ENCODE measurements at regions not wholly inside any gene's neighbourhood (a gene's known extent, or its start where the extent isn't known, plus 50 kb on each side); places are given as distances from the start of the nearest gene placed in this dataset.

DNA sequence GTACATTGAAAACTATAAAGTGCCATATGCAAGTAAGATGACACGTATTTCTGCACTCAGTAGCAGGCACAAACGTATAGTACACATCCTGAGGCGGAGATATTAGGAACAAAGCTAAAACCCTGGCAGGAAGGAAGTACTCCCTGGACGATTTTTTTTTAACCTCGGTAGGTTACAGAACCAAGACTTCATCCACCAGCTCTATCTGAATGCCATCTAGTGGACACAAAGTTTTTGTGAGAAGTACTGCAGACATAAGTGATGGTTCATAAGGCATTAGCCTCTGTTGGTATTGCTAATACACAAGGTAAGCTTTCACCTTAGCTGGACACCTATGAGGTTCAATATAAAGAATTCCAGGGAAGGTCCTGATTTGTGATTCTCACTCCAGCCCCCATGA is 83.0 kb upstream of the CCDC196 start:
- TF ChIP-seq, protein P1, sequence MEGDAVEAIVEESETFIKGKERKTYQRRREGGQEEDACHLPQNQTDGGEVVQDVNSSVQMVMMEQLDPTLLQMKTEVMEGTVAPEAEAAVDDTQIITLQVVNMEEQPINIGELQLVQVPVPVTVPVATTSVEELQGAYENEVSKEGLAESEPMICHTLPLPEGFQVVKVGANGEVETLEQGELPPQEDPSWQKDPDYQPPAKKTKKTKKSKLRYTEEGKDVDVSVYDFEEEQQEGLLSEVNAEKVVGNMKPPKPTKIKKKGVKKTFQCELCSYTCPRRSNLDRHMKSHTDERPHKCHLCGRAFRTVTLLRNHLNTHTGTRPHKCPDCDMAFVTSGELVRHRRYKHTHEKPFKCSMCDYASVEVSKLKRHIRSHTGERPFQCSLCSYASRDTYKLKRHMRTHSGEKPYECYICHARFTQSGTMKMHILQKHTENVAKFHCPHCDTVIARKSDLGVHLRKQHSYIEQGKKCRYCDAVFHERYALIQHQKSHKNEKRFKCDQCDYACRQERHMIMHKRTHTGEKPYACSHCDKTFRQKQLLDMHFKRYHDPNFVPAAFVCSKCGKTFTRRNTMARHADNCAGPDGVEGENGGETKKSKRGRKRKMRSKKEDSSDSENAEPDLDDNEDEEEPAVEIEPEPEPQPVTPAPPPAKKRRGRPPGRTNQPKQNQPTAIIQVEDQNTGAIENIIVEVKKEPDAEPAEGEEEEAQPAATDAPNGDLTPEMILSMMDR (IDR thresholded peaks at IDR 0.05 in 8 of 11, conservative IDR thresholded peaks at IDR 0.05 in 3 of 11) = peak in 5 of 11 experiments; percentile 12 to 44 (median 24)
- TF ChIP-seq POLR2A (IDR thresholded peaks at IDR 0.05) = no peak
- TF ChIP-seq POLR2AphosphoS5 (IDR thresholded peaks at IDR 0.05) = no peak
- WGBS, 5 donors = 2 to 3% (median 3%) methylated on average over 5 of the region's 5 CpGs
- no peaks in the 10 kb centered on the region for H3K36me3 ChIP-seq

DNA sequence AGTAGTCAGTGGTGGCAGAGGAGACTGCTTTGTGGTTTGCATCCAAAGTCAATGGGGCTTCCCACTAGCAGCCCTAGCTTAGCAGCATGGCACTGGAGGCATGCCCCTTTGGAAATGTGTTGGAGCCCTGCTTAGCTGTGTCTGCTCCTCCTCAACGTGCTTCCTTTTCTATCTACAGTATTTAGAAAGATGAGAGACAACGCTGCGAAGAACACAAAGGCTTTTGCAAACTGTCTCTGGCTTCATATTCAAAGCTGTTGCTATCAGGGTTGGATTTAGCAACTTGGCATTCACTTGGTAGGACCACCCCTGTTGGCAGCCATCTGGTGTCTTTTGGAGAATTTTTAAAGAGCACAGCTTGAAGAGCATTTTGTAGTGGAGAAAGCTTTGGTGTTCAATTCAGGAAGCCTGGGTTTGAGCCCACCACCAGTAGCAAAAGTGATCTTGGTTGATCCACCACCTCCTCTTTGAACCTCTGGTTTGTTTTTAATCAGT is 82.1 kb upstream of the CCDC196 start:
- no peak for DNase-seq
- 89 to 94% (median 93%) methylated on average over 3 of the region's 3 CpGs for WGBS, 5 donors
- peaks cover 0 to 7% (median 0%) of the 10 kb centered on the region in 6 donors for H3K4me1 ChIP-seq
- intact Hi-C loops (cut with DNase I; ENCODE audit: low total_unique reads) = no loop called here
- TF ChIP-seq POLR2A (IDR thresholded peaks at IDR 0.05) (no peak), POLR2AphosphoS5 (IDR thresholded peaks at IDR 0.05) (no peak)
- TF ChIP-seq, protein P1 (IDR thresholded peaks at IDR 0.05 in 8 of 11, conservative IDR thresholded peaks at IDR 0.05 in 3 of 11) = no peak
- peaks cover 0 to 5% (median 0%) of the 10 kb centered on the region in 8 donors for H3K9me3 ChIP-seq
- no peak overlapping the region for H3K4me3 ChIP-seq
- no peak overlapping the region for H3K27ac ChIP-seq
- no peaks in the 10 kb centered on the region for H3K36me3 ChIP-seq
- no peaks in the 10 kb centered on the region for H3K27me3 ChIP-seq (replicated peaks in 1 of 7)

More for the DNA sequence above, 83.0 kb upstream of the CCDC196 start:
- no peaks in the 10 kb centered on the region for H3K9me3 ChIP-seq
- DNase-seq = no peak
- peaks cover 0 to 7% (median 0%) of the 10 kb centered on the region in 6 donors for H3K4me1 ChIP-seq
- no peak overlapping the region for H3K27ac ChIP-seq
- intact Hi-C loops (cut with DNase I; ENCODE audit: low total_unique reads) = no loop called here
- no peak overlapping the region for H3K4me3 ChIP-seq
- no peaks in the 10 kb centered on the region for H3K27me3 ChIP-seq (replicated peaks in 1 of 7)

DNA sequence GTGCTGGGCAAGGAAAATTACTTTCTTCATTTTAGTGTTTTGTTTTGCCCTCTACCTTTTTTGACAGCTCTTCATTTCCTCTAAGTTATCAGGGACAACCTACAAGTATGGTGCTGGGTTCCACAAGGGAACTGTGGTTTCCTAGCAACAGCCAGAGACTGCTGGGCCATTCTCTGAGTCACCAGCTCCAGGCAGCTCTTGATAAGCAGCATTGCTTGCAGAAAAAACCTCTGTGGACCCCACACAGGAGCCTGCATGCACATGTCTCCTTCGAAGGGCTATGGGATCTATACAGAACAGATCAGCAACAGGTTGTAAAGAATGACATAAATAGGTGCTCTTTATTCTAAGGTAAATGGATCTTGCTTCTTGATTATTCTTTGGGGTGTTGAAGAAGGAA is 81.0 kb upstream of the CCDC196 start:
- Histone ChIP-seq H3K27ac (no peak overlapping the region), H3K27me3 (replicated peaks in 1 of 7) (no peaks in the 10 kb centered on the region), H3K4me3 (no peak overlapping the region), H3K36me3 (no peaks in the 10 kb centered on the region), H3K4me1 (peaks cover 0 to 7% (median 0%) of the 10 kb centered on the region in 6 donors), H3K9me3 (peaks cover 0 to 5% (median 0%) of the 10 kb centered on the region in 8 donors)
- intact Hi-C loops (cut with DNase I; ENCODE audit: low total_unique reads) = no loop called here
- no peak for DNase-seq
- WGBS, 5 donors = 80 to 89% (median 83%) methylated on average over 1 of the region's 1 CpG
- TF ChIP-seq POLR2A (IDR thresholded peaks at IDR 0.05) (no peak), POLR2AphosphoS5 (IDR thresholded peaks at IDR 0.05) (no peak)
- TF ChIP-seq, protein P1 (IDR thresholded peaks at IDR 0.05 in 8 of 11, conservative IDR thresholded peaks at IDR 0.05 in 3 of 11) = no peak

DNA sequence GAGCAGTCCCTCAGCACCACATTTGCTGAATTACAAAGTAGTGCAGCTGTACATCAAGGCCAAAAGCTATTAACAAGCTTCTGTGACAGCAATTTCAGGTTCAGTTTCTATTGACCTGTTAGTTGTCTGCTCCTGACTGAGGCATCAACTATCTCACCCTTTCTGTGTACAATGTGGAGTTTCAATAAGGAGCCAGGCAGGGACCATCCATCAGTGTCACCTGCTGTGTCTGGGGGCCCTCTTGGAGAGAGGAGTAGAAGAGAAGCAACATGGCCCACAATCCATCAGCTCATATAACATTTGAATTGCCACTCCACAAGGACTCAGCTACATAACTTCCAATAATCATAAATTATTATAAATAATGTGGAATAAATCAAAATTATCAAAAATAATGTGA is 72.3 kb upstream of the CCDC196 start:
- Histone ChIP-seq H3K36me3 (no peaks in the 10 kb centered on the region), H3K27me3 (replicated peaks in 1 of 7) (no peaks in the 10 kb centered on the region), H3K4me3 (no peak overlapping the region), H3K27ac (no peak overlapping the region), H3K9me3 (peaks cover 0 to 7% (median 0%) of the 10 kb centered on the region in 8 donors), H3K4me1 (no peaks in the 10 kb centered on the region)
- intact Hi-C loops (cut with DNase I; ENCODE audit: low total_unique reads) = no loop called here
- TF ChIP-seq, protein P1 (IDR thresholded peaks at IDR 0.05 in 8 of 11, conservative IDR thresholded peaks at IDR 0.05 in 3 of 11) = no peak
- TF ChIP-seq POLR2AphosphoS5 (IDR thresholded peaks at IDR 0.05) (no peak), POLR2A (IDR thresholded peaks at IDR 0.05) (no peak)
- no peak for DNase-seq
